Esophagus muscularis mucosa (tissue), 3 donors: ENCODE measurements at regions not wholly inside any gene's neighbourhood (a gene's known extent, or its start where the extent isn't known, plus 50 kb on each side); places are given as distances from the start of the nearest gene placed in this dataset.

Experiments
- CTCF ChIP-seq, 3 experiments: fragments of 200-600 bp in 2 of 3; fragments of 450-650 bp in 1 of 3; sonication (generic) in 2 of 3; IDR thresholded peaks; one replicate each; pipeline ENCODE4 v1.5.1; 2017 to 2019; ENCODE audit warnings: antibody characterized with exemption in 3 of 3, mild to moderate bottlenecking in 2 of 3, moderate library complexity in 1 of 3
- EP300 ChIP-seq: sonication (generic); formaldehyde crosslinking; IDR thresholded peaks from one replicate; pipeline ENCODE4 v1.6.1; 2017; ENCODE audit warnings: antibody characterized with exemption

GRCh38 chr6:159456349-159456748 lies 236.7 kb downstream of the SOD2 start:
- TF ChIP-seq CTCF (IDR thresholded peaks at IDR 0.05) (no peak), EP300 (no peak)
